NCI-H526 treated with DMSO at 0.1 percent for 48 hours (cell line): ENCODE measurements at regions not wholly inside any gene's neighbourhood (a gene's known extent, or its start where the extent isn't known, plus 50 kb on each side); places are given as distances from the start of the nearest gene placed in this dataset.
"Not testable (repeated sequence)": the region's sequence is repeated elsewhere in the genome, so short reads cannot be mapped to it uniquely, and the experiment has no call there.

Experiments
- DNase-seq: peaks from one replicate; lab custom pipeline; 2025; lab: John Stamatoyannopoulos, UW

- no peak for DNase-seq
Observed at GRCh38 chr16:59527206-59527997, 793.3 kb upstream of the GOT2 start.

- DNase-seq: no peak
Observed at GRCh38 chr16:59522826-59523225, 788.7 kb upstream of the GOT2 start.

GRCh38 chr16:59518721-59519120 is 784.6 kb upstream of the GOT2 start:
- DNase-seq: peak; percentile 47

- DNase-seq: no peak
Observed at GRCh38 chr16:59514651-59515050, 780.5 kb upstream of the GOT2 start.

GRCh38 chr16:59510008-59510424 is 775.9 kb upstream of the GOT2 start:
- DNase-seq: no peak

- DNase-seq: no peak
Observed at GRCh38 chr16:59500601-59501000, 766.5 kb upstream of the GOT2 start.

GRCh38 chr16:59487067-59487466 is 753.0 kb upstream of the GOT2 start:
- DNase-seq: no peak

GRCh38 chr16:59484833-59485516 is 750.9 kb upstream of the GOT2 start:
- DNase-seq: no peak

GRCh38 chr16:59478838-59479237 is 744.7 kb upstream of the GOT2 start:
- no peak for DNase-seq

- no peak for DNase-seq
Observed at GRCh38 chr16:59470556-59470955, 736.4 kb upstream of the GOT2 start.

- no peak for DNase-seq
Observed at GRCh38 chr16:59469266-59469665, 735.1 kb upstream of the GOT2 start.

GRCh38 chr16:59463776-59464175 is 729.7 kb upstream of the GOT2 start:
- DNase-seq: no peak

GRCh38 chr16:59459806-59460205 is 725.7 kb upstream of the GOT2 start:
- no peak for DNase-seq

- no peak for DNase-seq
Observed at GRCh38 chr16:59455497-59455896, 721.4 kb upstream of the GOT2 start.

GRCh38 chr16:59450513-59450912 is 716.4 kb upstream of the GOT2 start:
- not testable (repeated sequence) for DNase-seq

GRCh38 chr16:59440502-59440901 is 706.4 kb upstream of the GOT2 start:
- DNase-seq: no peak

GRCh38 chr16:59432896-59433295 is 698.8 kb upstream of the GOT2 start:
- no peak for DNase-seq

GRCh38 chr16:59432276-59432675 is 698.2 kb upstream of the GOT2 start:
- no peak for DNase-seq

- no peak for DNase-seq
Observed at GRCh38 chr16:59424714-59425273, 690.7 kb upstream of the GOT2 start.

- DNase-seq: peak; percentile 38
Observed at GRCh38 chr16:59411961-59412841, 678.1 kb upstream of the GOT2 start.

- DNase-seq: peak; percentile 6
Observed at GRCh38 chr16:59410451-59410850, 676.3 kb upstream of the GOT2 start.

GRCh38 chr16:59405802-59406201 is 671.7 kb upstream of the GOT2 start:
- DNase-seq: no peak
